Inflammatory macrophage treated with lipopolysaccharide for 1 hour (primary cell): ENCODE measurements at regions not wholly inside any gene's neighbourhood (a gene's known extent, or its start where the extent isn't known, plus 50 kb on each side); places are given as distances from the start of the nearest gene placed in this dataset.

Source experiments
- DNase-seq, 2 donors: peaks; one replicate each; pipeline ENCODE4 v3.0.0-alpha.2; 2020 to 2022

DNA sequence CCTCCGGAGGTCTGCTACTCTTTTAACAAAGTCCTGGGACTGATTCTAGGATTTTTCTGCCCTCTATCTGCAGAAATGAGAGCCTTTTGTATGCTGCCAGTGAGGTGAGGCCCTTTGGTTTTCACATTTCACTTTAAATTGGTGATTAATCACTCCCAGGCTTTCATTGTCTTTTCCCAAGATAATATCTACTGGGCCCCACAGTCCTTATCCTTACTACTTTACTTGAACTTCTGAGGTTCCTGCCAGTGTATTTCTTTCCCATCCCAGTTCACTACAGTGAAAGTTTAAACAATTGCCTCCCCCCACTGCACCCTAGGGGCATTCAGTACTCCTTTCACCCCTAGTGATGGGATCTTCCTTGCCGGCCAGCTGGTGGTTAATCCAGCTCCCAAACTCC lies 127.4 kb upstream of the INHBA start:
- DNase-seq, result no peak

DNA sequence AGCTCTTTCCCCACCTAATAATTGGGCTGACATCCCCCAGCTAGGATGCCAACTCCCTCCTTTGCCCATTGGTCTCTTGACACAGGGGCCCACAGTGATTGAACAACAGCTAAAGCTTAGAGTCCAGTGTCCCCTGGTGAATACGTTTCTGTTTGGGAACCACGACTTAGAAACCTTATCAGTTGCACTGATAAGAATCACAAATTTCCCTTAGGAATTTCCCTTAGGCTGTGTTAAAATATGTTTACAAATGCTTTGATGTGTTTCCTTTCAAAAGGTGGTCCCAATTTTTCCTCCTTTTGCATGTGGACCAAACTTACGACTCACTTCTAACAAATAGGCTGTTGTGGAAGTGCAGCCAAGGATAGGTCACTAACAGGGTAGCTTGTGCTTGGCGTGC lies 126.0 kb upstream of the INHBA start:
- no peak for DNase-seq

DNA sequence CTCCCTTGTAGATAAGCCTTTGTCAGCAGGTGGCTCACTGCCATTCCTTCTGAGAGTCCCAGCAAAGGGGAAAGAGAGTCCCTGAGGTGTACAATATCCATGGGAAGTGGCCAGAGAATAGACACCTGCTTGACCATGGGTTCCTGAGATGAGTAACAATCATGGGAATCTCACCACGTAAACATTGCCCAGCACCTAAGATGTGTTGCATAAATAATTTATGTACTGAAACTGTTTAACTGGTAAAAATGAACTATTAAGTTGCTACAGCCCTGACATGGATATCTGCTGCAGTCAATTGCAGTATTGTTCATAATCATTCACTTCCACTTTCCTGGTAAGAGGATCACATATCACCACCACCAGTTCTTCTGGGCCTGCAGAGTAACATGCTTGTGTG lies 123.8 kb upstream of the INHBA start:
- no peak for DNase-seq

DNA sequence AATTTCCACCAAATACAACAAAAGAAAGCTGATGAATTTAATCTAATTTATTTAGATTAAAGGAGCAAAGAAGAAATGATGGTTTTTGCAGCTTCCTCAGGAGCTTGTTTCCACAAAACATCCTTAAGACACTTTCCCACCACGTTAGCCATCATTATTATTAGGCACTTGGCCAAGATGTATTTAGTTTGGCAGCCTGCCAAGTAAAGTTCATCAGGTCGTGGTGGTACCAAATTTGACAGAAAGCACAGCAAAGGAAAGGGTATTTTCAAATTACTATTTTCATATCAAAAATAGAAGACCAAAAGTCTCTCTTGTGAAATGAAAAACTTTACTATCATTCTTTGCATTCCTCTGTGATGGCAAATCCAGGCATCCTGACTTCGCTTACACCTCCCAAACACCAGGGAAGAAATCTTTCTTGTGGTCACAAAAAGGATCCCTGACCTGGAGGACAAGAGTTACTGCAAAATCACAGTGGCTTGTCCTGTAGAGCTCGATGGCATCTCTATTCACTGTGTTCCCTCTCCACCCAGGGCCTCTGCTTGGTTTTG lies 123.1 kb upstream of the INHBA start:
- no peak for DNase-seq

DNA sequence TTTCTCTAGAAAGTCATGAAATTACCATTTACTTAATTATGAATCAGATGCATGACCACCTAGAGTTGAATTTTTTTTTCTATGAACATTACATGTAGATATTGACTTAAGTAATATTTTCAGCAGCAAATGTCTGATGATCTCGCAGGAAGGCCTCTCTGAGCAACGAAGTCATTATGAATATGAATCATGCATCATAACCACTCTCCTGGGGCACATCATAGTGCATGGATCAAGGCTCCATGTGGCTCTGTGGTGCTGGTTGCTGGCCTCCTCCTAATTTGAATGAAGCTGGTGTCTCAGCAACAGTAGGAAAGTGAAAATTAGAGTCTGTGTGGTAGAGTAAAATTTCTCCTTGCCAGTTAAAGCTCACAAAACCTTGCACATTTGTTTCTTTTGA lies 121.4 kb upstream of the INHBA start:
- peak; percentile 54 to 61 for DNase-seq

DNA sequence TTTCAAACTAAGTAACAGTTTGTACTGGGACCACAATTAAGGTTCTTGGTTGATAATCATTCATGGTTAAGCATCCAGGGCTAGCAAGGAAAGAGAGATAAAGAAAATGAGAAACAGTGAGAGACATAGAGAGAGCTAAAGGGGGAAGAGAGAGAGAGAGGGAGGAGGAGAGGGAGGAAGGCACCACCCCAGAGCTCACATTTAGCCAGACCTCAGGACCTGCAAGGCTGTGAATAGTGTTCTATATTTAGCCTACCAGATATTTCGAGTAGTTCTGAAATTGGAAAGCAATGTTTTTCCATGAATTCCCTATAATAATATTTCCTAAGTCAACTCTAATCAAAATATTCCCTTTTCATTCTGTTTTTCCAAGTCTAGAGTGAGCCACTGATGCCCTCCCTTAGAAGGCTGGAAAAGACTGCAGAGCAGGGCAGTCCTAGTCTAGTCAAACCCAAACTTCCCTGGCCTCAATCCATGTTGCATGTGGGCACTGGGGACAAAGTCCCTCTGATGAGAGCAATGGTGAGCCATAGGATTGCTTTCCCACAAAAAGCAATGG lies 119.4 kb upstream of the INHBA start:
- no peak for DNase-seq

DNA sequence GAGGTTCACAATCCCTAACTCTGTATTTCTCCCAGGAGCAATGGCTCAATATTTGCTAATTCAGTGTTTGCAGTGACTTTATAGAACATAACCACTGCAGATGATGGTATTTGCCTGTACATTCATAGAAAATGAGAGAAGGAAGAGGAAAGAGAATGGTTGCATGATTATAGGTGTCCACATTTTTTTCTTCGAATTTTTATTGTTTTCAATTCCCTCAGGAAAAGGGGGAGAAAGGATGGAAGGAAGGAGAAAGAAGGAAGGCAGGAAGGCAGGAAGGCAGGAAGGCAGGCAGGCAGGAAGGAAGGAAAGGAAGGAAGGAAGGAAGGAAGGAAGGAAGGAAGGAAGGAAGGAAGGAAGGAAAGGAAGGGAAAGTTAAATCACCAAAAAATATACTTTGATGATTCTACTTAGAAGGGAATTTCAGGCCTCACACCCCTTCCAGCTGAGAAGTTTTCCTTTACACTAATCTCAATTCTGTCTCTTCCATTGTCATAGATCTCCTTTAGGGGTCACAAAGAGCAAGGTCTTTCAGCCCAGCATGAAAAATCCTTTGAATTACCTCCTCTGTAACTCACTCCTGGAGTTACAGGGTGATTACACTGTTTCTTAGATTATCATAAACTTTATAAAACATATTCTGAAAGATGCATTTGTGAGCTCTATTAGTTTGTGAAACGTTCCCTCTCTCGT lies 118.8 kb upstream of the INHBA start:
- DNase-seq, result no peak

DNA sequence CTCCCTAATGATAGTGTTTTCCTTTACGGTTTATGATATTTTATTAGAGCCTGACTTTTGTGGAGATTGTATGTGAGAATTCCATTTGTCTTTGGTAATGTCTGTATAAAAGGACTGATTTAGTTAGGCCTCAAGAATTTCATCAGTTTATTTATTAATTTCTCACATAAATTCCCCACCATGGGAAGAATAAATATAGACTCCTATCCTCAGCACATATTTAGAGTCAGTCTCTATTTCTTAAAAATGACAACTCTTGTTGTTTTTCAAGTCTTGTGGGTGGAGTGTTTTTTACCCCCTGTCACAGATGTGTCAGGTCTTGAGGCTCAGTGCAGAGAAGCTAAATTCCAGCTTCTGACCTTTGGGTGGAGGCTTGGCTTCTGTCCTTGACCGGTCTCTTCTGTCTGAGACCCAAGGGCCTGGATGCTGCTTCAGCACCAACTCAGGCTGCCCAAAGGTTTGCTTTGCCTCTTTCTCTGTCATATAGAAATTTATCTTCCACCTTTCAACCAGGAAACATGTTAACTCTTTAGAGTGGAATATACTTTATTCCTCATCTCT lies 117.3 kb upstream of the INHBA start:
- DNase-seq, result no peak

DNA sequence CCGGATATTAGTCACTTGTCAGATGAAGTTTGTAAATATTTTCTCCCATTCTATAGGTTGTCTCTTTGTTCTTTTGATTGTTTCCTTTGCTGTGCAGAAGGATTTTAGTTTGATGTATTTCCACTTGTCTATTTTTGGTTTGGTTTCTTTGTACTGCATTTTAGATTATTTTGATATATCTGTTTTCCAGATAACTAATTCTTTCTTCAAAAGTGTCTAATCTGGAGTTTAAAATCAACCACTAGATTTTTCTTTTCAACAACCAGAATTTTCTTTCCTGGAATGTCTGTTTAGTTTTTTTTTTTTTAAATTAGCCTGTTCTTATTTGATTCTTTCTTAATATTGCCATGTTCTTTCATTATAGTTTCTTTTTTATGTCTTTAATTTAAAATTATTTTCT lies 116.8 kb upstream of the INHBA start:
- no peak for DNase-seq

DNA sequence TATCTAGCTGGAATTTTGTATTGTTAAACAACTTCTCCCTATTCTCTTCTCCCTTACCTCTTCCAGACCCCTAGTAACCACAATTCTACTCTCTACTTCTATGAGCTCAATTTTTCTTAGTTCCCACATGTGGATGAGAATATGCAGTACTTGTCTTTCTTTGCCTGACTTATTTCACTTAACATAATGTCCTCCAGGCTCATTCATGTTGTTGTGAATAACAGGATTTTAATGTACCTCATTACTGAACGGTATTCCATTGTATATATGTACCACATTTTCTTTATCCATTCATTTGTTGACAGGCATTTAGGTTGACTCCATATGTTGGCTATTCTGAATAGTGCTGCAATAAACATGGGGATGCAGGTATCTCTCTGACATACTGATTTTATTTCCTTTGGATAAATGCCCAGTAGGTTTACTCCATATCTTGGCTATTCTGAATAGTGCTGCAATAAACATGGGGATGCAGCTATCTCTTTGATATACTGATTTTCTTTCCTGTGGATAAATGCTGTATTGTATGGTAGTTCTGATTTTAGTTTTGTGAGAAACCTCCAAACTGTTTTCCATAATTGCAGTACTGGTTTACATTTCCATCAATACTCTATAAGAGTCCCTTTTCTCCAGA lies 116.0 kb upstream of the INHBA start:
- no peak for DNase-seq

DNA sequence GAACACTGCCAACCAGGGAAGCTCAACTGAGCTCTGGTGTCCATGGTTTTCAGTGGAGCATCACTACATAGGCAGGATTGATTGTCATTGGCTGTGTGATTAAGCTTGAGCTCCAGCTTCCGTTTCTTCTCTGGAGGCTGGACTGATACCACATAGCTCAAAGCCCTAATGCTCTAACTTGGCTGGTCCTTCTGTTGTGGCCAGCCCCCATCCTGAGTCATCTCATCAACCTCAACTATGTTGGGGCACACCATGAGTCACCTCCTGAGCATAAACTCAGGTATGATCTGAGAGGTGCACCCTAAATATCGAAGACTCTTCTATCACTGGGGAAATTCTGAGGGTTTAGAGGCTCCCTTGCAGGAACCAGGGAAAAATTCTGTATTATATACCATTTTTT lies 114.5 kb upstream of the INHBA start:
- DNase-seq, result peak in 1 of 2 donors; percentile 12

DNA sequence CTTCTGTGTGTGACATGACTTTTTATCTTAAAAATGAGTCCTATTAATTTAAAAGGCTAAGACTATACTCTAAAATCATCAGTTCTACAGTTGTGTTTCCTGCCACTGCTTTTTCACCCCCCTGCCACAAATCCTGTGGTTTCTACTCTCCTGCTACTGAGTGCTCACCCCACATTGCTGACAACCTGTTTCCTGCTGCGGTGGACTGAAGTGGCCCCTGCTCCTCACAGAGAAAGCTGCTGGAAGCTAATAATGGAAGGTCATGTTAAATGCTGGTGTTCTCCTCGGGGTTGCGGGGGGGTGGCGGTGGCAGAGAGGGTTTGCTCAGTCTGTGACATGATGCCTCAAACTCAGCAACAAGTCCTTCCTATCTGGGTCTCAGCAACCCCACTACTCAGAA lies 113.2 kb upstream of the INHBA start:
- DNase-seq, result no peak

DNA sequence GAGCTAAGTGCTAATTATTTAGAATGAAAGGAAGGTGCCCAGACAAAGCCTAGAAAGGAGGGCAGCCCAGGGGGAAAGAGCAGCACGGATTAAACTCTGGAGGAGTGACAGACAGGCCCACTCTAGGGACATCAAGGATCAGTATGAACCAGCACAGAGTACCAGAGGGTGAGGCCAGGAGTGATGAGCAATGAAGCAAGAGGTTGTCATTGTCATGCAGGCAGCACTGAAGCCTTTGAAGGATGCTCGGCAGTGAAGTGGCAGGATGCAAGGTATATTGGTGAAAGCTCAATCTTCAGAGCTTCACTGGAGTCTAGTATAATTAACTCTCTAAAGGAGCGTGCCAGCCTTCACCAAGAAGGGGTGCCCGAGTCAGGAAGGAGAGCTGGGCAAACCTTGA lies 112.0 kb upstream of the INHBA start:
- no peak for DNase-seq

DNA sequence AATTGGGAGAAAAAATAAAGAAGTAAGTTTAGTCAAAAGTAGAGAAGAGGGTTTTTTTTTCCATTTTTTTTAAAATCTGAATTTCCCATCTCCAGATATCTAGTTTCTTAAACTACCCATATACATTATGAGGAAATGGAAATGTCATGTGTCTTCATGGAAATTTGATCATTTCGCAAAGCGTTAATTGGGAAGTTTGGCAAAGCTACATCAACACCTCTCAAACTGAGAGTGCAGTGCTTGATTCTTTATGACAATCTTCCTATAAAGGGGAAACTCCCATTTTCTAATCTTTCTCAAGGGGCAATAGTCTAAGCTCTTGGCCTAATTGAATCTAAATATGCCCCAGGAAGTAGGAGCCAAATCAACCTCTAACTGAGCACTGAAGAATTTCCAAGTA lies 110.4 kb upstream of the INHBA start:
- DNase-seq, result peak; percentile 95 to 99

DNA sequence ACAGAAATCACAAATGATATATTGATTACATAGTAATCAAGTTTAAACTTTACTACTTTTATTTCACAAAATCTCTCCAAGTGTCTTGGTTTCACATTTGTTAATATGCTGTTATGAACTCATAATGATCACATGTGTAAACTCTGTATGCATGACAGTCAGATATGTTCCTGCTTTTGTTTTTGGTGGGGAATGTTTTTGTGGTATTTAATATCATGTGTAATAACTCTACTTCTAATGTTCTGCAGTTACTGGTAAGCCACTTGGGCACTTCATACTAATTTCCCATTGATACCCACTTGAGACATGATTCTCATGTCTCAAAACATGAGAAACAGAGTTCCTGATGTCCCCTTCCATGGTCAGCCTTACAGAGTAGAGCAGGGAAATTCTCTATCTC lies 109.1 kb upstream of the INHBA start:
- peak; percentile 54 to 80 for DNase-seq

DNA sequence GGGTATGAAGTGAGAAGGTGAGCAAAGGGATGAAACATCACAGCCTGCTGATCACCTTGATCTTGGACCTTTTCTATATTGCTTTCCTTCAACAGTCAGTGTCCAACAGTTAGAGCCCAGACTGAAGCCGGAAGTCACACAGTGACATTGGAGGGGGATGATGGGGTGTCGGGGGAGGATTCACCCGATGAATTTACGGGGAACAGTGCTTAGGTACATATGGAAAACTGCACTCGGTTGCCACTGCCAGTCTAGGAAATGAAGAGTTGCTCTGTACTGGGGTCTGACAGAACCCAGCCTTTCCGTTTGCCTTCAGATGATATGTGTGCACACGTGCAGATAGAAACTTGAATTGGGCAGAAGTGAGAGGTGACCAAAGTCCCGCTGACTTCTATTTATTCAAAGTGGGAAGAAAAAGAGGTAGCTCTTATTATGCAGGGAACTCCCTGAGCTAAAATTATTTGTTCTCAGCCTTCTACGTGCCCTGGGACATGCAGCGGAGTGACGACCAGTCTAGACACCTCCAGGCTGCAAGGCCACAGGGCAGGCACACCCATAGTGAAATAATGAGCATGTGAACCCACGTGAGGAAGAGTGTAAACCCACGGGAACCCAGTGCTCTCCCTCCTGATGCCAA lies 107.2 kb upstream of the INHBA start:
- peak; percentile 80 to 98 for DNase-seq

DNA sequence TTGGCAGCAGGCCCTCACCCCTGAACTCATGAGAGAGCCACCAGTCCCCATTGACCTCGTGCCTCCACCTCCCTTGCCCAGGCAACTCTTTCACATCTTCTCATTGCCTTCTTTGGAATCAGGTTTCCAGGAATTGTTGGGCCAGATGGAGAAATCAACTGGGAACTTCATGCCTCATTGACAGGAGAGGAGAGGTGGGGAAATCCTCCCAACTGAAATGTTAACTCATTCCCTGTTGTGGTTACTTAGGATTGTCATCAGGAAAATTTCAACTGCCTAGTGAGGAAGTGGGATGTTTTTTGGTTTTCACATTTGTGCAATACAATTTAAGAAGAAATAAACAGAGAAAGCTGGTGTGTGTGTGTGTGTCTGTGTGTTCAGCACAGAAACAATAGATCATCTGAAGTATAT lies 106.6 kb upstream of the INHBA start:
- DNase-seq, result peak; percentile 91 to 98

DNA sequence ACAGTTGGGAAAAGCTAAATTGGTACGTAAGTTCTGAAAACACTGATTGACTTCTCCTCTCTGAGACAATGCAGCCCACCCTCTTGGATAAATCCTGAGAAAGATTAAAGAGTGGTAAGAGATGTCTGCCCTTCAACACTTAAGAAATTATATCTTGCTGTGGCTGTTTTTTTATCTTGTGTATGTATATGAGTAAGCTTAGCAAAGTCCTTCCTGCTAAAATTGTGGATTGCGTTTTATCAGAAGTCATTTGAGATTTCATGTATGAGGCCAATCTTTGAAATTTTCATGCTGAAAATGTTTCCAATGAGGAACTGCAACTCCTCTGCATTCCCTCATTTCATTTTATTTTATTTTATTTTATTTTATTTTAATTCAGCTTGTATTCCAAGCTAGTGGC lies 106.2 kb upstream of the INHBA start:
- DNase-seq, result peak; percentile 68 to 79

DNA sequence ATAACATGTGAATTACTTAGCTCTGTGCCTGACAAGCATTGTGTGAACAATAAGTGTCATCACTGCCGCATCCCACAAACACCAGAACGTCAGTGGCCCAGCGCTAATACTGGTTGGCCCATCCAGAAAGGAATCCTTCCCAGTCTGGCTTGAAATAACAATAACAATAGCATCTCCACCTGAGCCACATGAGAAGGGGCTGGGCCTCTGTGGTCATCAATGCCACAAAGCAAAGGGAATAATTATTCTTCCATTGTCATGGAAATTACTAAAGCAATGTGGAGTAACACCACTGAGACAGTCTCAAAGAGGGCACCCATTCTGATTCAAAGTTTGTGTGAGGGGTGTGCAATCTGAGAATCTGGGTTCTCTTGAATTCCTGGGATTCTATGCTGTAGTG lies 105.7 kb upstream of the INHBA start:
- DNase-seq, result no peak

DNA sequence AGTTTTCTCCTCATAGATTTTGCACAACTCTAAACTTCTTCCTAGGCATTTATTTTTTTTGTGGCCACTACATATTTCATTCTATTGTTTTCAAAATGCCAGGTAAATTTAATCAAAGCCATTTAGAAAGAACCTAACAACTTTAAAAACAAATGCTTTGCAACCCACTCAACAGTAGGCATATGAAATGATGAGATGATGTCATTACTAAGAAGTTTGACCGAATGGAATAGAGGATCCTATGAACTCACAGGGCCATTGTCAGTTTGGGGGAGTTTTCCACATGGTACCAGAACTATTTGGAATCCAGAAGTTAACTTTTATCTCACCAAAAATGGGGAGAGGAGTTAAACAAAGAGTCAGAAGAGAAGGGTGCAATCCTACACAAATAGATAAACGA lies 100.7 kb upstream of the INHBA start:
- no peak for DNase-seq

DNA sequence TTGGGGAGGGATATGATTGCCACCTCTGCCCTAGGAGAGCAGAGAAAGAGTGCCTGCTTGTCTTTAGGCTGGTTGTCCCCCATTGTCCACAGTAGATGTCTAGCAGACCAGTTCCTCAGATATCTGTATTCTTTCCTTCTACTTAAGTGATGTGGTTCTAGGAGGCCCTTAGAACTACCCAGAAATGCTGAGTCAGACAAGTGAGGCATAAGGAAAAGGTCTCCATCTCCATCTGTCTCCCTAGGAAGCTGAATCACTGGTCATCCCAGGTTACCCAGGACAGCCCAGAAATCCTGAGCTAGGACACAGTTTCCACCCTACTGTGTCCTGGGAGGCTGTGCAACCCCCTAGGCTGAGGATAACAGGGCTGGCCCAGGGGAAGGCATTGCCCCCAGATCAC lies 93.4 kb upstream of the INHBA start:
- no peak for DNase-seq

DNA sequence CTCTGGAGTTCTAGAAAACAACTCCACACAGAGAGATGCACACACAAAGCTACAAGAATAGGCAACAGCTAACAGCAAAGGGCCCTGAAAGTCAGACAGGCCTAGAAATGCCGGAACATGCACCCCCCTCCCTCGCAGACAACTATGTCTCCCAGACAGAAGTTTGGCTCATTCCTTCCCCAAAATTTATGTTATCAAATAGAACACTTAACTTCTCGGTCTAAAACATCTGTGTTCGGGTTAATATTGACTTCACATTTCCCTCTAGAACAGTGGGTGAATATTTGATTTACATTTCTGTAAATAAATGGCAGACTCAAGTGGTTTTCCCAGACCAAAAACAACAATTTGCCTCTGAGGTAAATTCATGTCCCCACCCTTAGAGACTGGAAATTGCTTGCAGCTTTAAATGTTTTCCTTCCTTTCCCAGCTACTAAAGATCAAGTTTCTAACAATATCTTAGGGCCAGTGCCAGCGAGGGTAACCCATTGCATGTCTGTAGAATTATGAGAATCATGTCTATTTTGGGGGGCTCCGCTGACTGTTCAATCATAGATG lies 92.5 kb upstream of the INHBA start:
- DNase-seq, result no peak

DNA sequence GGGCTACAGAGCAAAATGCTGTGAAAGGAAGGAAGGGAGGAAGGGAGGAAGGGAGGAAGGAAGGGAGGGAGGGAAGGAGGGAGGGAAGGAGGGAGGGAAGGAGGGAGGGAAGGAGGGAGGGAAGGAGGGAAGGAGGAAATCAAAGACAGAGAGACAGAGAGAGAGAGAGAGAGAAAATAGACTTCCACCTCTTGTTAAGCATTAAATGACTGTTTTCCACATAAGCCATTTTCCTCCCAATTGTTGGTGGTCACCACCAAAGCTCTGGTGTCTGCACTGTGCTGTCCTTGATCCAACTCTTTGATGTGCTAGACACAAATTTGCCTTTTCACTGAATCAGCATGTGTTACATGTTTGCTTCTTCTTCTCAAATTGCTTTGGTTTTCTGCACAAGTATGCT lies 90.7 kb upstream of the INHBA start:
- no peak for DNase-seq
